Adrenal gland (tissue), 5 donors: ENCODE measurements at regions not wholly inside any gene's neighbourhood (a gene's known extent, or its start where the extent isn't known, plus 50 kb on each side); places are given as distances from the start of the nearest gene placed in this dataset.

Source experiments
- CTCF ChIP-seq, 6 experiments: fragments of 450-650 bp in 4 of 6; fragments of 200-600 bp in 2 of 6; sonication (generic) in 1 of 6; IDR thresholded peaks; 1 replicate in 5 of 6; 2 replicates in 1 of 6; pipeline versions ENCODE4 v1.5.1 to v1.8.0; 2016 to 2021; ENCODE audit warnings: antibody characterized with exemption in 6 of 6, mild to moderate bottlenecking in 2 of 6, moderate library complexity in 1 of 6
- POLR2A ChIP-seq, 2 donors: fragments of 450-650 bp; IDR thresholded peaks; one replicate each; pipeline ENCODE4 v1.6.1; 2017; ENCODE audit warnings: antibody characterized with exemption in 2 of 2, mild to moderate bottlenecking in 2 of 2, moderate library complexity in 1 of 2
- donor health status: DM: no; HTN: no; CAD: no.

GRCh38 chr13:39821977-39822376, 166.5 kb downstream of the COG6 start:
- TF ChIP-seq CTCF (IDR thresholded peaks at IDR 0.05) (no peak), POLR2A (IDR thresholded peaks at IDR 0.05) (no peak)
